SK-N-SH treated with all-trans-retinoic acid at 6 μM for 48 hours (cell line): ENCODE measurements at regions not wholly inside any gene's neighbourhood (a gene's known extent, or its start where the extent isn't known, plus 50 kb on each side); places are given as distances from the start of the nearest gene placed in this dataset.
"Not testable (repeated sequence)": the region's sequence is repeated elsewhere in the genome, so short reads cannot be mapped to it uniquely, and the experiment has no call there.

ENCODE experiments used
- ATAC-seq: fragments of 200-7000 bp; cut with Tn5 transposase; 3 replicates; pipeline ENCODE4 v1.9.1; 2020; ENCODE audit warnings: mild to moderate bottlenecking, moderate library complexity
- ARNTL ChIP-seq: fragments of 450-650 bp; formaldehyde crosslinking; IDR thresholded peaks from 2 replicates; pipeline ENCODE4 v1.5.0; 2020; ENCODE audit warnings: low read depth, mild to moderate bottlenecking, moderate library complexity, borderline replicate concordance
- BACH2 ChIP-seq: fragments of 250-450 bp; sonication (Bioruptor Pico); IDR thresholded peaks from 2 replicates; pipeline ENCODE4 v1.9.0; 2021; ENCODE audit warnings: mild to moderate bottlenecking, borderline replicate concordance
- CSDC2 ChIP-seq: fragments of 250-450 bp; sonication (Bioruptor Pico); IDR thresholded peaks from 2 replicates; pipeline ENCODE4 v1.5.0; 2020; ENCODE audit warnings: mild to moderate bottlenecking, moderate library complexity
- ESRRG ChIP-seq: fragments of 250-450 bp; sonication (Bioruptor Pico); IDR thresholded peaks from 2 replicates; pipeline ENCODE4 v1.6.1; 2021; ENCODE audit warnings: mild to moderate bottlenecking
- ISL1 ChIP-seq: fragments of 250-450 bp; sonication (Bioruptor Pico); IDR thresholded peaks from 2 replicates; pipeline ENCODE4 v2.1.2; 2022; ENCODE audit warnings: mild to moderate bottlenecking, moderate library complexity
- OSR1 ChIP-seq: fragments of 250-450 bp; sonication (Bioruptor Pico); IDR thresholded peaks from 2 replicates; pipeline ENCODE4 v1.8.0; 2022; ENCODE audit warnings: moderate library complexity, mild to moderate bottlenecking, inconsistent platforms
- PPARA ChIP-seq: fragments of 250-450 bp; sonication (Bioruptor Pico); IDR thresholded peaks from 2 replicates; pipeline ENCODE4 v1.5.0; 2020; ENCODE audit warnings: mild to moderate bottlenecking, borderline replicate concordance
- RARB ChIP-seq: fragments of 250-450 bp; sonication (Bioruptor Pico); IDR thresholded peaks from 2 replicates; pipeline ENCODE4 v1.8.0; 2021; ENCODE audit warnings: mild to moderate bottlenecking, moderate library complexity
- SNAI2 ChIP-seq: fragments of 250-450 bp; sonication (Bioruptor Pico); IDR thresholded peaks from 2 replicates; pipeline ENCODE4 v1.5.0; 2020; ENCODE audit warnings: mild to moderate bottlenecking, moderate library complexity
- TCF4 ChIP-seq: fragments of 250-450 bp; sonication (Bioruptor Pico); IDR thresholded peaks from 2 replicates; pipeline ENCODE4 v1.8.0; 2021; ENCODE audit warnings: mild to moderate bottlenecking, moderate library complexity, borderline replicate concordance
- TOX ChIP-seq: fragments of 250-450 bp; sonication (Bioruptor Pico); IDR thresholded peaks from 2 replicates; pipeline ENCODE4 v1.8.0; 2021; ENCODE audit warnings: mild to moderate bottlenecking, moderate library complexity, borderline replicate concordance
- ZC3H10 ChIP-seq: fragments of 250-450 bp; sonication (Bioruptor Pico); IDR thresholded peaks from 2 replicates; pipeline ENCODE4 v1.5.1; 2021; ENCODE audit warnings: mild to moderate bottlenecking, moderate library complexity
- ZFP3 ChIP-seq: fragments of 250-450 bp; sonication (Bioruptor Pico); IDR thresholded peaks from 2 replicates; pipeline ENCODE4 v1.5.0; 2020; ENCODE audit warnings: mild to moderate bottlenecking, moderate library complexity
- ZFP30 ChIP-seq: fragments of 450-650 bp; formaldehyde crosslinking; IDR thresholded peaks from 2 replicates; pipeline ENCODE4 v1.5.0; 2022; ENCODE audit warnings: mild to moderate bottlenecking, moderate library complexity
- ZNF565 ChIP-seq: fragments of 450-650 bp; formaldehyde crosslinking; conservative IDR thresholded peaks from 2 replicates; pipeline ENCODE4 v1.5.0; 2020; ENCODE audit warnings: low read depth, mild to moderate bottlenecking, moderate library complexity
- ZNF70 ChIP-seq: fragments of 450-650 bp; formaldehyde crosslinking; IDR thresholded peaks from 2 replicates; pipeline ENCODE4 v1.5.0; 2020; ENCODE audit warnings: mild to moderate bottlenecking, moderate library complexity
- ZNF8 ChIP-seq: fragments of 450-650 bp; formaldehyde crosslinking; IDR thresholded peaks from 2 replicates; pipeline ENCODE4 v1.5.0; 2020; ENCODE audit warnings: mild to moderate bottlenecking, moderate library complexity
- TF ChIP-seq, protein P1 (sequence below): fragments of 250-450 bp; sonication (Bioruptor Pico); IDR thresholded peaks from 2 replicates; pipeline ENCODE4 v1.8.0; 2020; ENCODE audit warnings: mild to moderate bottlenecking, moderate library complexity, borderline replicate concordance
- TF ChIP-seq, protein P2 (sequence below): fragments of 250-450 bp; sonication (Bioruptor Pico); IDR thresholded peaks from 2 replicates; pipeline ENCODE4 v1.8.0; 2021; ENCODE audit warnings: low read depth, mild to moderate bottlenecking, moderate library complexity, borderline replicate concordance
- TF ChIP-seq, protein P3 (sequence below): fragments of 250-450 bp; sonication (Bioruptor Pico); IDR thresholded peaks from 2 replicates; pipeline ENCODE4 v1.5.1; 2020; ENCODE audit warnings: low read depth, mild to moderate bottlenecking, moderate library complexity
- TF ChIP-seq, protein P4 (sequence below): fragments of 250-450 bp; sonication (Bioruptor Pico); IDR thresholded peaks from 2 replicates; pipeline ENCODE4 v1.5.1; 2021; ENCODE audit warnings: mild to moderate bottlenecking, moderate library complexity

DNA sequence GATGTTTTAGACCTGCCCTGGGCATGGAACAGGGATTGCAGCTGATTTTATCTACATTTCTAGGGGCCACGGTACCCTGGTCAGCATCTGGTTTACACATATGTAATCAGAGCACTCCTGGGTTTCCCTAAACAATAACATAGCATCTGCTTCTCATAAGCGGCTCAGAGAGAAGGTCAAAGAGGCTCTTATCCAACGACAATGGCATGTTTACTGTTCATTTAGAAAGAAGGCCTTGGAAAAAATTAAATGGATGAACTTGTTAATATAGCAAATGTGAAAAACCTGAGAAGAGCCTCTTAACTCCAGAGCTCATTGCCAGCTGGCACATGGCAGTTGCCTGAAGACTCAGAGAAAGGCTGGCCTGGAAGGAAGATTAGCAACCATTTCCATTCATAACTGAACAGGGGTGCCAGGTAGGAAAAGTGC is 202.8 kb upstream of the THUMPD2 start:
- peak; percentile 44; the same call in 1 of the 3 replicates for ATAC-seq
- peak; percentile 62; the same call in 1 of the 2 replicates for TF ChIP-seq TCF4 (CRISPR knock-in tag)
- 0 out of 2 replicates have a peak, but pooled peaks have one; percentile 4 for TF ChIP-seq ZNF70
- no peak for TF ChIP-seq PPARA

DNA sequence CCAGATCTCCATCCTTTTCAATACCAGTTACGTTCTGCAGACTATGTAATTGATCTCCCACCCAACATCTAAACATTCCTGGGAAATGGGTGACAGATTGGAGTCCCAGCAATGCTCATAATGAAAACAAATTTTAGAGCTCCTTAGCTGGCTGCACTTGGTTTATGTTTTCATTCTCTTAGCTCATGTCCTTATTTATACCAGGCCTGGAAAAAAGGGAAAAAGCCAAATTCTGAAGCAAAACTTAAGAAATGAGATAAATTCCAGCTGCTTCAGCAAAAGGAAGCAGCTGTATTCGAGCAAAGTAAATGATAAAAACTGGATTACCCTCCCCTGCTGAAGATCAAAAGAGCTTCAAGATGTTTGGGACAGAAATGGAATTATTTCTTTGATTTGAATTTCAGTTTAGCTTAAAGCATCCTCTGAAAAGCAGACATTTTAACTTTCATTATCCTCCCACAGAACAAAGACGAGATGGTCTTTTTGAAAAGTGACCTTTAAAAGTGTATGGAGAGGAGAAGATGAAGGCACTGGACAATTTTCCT is 196.5 kb upstream of the THUMPD2 start:
- TF ChIP-seq, protein P1, sequence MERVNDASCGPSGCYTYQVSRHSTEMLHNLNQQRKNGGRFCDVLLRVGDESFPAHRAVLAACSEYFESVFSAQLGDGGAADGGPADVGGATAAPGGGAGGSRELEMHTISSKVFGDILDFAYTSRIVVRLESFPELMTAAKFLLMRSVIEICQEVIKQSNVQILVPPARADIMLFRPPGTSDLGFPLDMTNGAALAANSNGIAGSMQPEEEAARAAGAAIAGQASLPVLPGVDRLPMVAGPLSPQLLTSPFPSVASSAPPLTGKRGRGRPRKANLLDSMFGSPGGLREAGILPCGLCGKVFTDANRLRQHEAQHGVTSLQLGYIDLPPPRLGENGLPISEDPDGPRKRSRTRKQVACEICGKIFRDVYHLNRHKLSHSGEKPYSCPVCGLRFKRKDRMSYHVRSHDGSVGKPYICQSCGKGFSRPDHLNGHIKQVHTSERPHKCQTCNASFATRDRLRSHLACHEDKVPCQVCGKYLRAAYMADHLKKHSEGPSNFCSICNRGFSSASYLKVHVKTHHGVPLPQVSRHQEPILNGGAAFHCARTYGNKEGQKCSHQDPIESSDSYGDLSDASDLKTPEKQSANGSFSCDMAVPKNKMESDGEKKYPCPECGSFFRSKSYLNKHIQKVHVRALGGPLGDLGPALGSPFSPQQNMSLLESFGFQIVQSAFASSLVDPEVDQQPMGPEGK (CRISPR knock-in tag): no peak
- TF ChIP-seq, protein P2, sequence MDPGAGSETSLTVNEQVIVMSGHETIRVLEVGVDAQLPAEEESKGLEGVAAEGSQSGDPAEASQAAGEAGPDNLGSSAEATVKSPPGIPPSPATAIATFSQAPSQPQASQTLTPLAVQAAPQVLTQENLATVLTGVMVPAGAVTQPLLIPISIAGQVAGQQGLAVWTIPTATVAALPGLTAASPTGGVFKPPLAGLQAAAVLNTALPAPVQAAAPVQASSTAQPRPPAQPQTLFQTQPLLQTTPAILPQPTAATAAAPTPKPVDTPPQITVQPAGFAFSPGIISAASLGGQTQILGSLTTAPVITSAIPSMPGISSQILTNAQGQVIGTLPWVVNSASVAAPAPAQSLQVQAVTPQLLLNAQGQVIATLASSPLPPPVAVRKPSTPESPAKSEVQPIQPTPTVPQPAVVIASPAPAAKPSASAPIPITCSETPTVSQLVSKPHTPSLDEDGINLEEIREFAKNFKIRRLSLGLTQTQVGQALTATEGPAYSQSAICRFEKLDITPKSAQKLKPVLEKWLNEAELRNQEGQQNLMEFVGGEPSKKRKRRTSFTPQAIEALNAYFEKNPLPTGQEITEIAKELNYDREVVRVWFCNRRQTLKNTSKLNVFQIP (CRISPR knock-in tag): no peak
- TF ChIP-seq OSR1 (CRISPR knock-in tag): no peak
- TF ChIP-seq ZFP3 (CRISPR knock-in tag): no peak
- TF ChIP-seq, protein P3, sequence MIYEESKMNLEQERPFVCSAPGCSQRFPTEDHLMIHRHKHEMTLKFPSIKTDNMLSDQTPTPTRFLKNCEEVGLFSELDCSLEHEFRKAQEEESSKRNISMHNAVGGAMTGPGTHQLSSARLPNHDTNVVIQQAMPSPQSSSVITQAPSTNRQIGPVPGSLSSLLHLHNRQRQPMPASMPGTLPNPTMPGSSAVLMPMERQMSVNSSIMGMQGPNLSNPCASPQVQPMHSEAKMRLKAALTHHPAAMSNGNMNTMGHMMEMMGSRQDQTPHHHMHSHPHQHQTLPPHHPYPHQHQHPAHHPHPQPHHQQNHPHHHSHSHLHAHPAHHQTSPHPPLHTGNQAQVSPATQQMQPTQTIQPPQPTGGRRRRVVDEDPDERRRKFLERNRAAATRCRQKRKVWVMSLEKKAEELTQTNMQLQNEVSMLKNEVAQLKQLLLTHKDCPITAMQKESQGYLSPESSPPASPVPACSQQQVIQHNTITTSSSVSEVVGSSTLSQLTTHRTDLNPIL: no peak
- TF ChIP-seq TCF4 (CRISPR knock-in tag): no peak
- no peak for TF ChIP-seq SNAI2 (CRISPR knock-in tag)
- TF ChIP-seq PPARA: no peak
- no peak for TF ChIP-seq BACH2 (CRISPR knock-in tag)
- no peak for TF ChIP-seq ZC3H10 (CRISPR knock-in tag)
- TF ChIP-seq ZNF8 (CRISPR knock-in tag): no peak
- TF ChIP-seq ESRRG (CRISPR knock-in tag): no peak
- TF ChIP-seq ZNF70: no peak
- no peak for ATAC-seq

DNA sequence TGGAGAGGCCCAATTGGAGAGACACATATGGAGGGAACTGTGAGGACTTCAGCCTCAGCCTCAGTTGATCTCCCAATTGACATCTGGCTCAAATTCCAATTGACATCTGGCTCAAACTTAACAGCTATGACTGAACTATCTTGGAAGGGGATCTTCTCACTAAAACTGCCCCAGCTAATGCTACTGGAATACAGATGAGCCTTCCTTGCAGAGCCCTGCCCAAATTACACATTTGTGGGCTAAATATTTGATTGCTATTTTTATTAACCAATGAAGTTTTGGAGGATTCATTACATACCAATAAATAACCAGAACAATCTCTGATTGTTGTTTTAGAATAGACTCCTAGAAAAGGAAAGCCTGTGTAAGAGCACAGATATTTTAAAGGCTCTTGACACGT is 189.0 kb upstream of the THUMPD2 start:
- ATAC-seq: no peak
- TF ChIP-seq ZNF565 (CRISPR knock-in tag) (0 out of 2 replicates have a peak, but pooled peaks have one; percentile 44), RARB (CRISPR knock-in tag) (no peak)

DNA sequence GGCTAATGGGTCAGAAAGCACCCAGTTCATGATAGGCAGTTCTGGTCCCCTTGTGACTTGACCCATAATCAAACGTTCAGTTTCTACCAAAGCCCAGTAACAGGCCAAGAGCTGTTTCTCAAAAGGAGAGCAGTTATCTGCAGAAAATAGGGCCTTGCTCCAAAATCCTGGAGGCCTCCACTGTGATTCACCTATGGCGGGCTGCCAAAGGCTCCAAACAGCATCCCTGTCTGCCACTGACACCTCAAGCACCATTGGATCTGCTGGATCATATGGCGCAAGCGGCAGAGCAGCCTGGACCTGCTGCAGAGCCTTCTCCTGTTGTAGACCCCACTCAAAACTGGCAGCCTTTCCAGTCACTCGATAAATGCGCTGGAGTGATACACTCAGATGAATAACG is 181.6 kb upstream of the THUMPD2 start:
- ATAC-seq: not testable (repeated sequence)

DNA sequence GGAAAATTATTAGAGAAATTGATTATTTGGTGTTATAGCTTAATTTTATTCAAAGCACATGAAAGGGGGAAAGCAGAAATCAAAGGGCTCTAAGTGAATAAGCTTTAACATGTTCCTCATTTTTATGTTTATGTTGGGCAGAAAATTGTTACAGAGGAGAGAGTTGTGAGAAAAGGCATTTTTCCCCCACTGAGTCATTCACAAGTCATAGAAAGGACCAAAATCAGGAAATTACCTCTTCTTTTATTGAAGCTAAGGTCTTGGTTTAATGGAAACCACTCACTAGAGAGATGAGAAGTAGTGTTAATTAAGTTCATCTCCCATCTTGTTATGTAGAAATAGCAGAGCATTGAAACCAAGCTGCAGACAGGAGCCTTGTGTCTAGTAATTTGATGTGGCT is 175.3 kb upstream of the THUMPD2 start:
- no peak for ATAC-seq
- TF ChIP-seq OSR1 (CRISPR knock-in tag) (no peak), ZC3H10 (CRISPR knock-in tag) (no peak), ZNF8 (CRISPR knock-in tag) (no peak), BACH2 (CRISPR knock-in tag) (no peak), ISL1 (no peak), ARNTL (CRISPR knock-in tag) (no peak), CSDC2 (CRISPR knock-in tag) (no peak), ZFP3 (CRISPR knock-in tag) (no peak), TCF4 (CRISPR knock-in tag) (no peak), ESRRG (CRISPR knock-in tag) (no peak), SNAI2 (CRISPR knock-in tag) (no peak), TOX (CRISPR knock-in tag) (no peak), ZNF70 (no peak), RARB (CRISPR knock-in tag) (no peak), ZFP30 (CRISPR knock-in tag) (no peak)
- TF ChIP-seq, protein P2 (CRISPR knock-in tag): no peak
- TF ChIP-seq, protein P3: no peak
- TF ChIP-seq, protein P4, sequence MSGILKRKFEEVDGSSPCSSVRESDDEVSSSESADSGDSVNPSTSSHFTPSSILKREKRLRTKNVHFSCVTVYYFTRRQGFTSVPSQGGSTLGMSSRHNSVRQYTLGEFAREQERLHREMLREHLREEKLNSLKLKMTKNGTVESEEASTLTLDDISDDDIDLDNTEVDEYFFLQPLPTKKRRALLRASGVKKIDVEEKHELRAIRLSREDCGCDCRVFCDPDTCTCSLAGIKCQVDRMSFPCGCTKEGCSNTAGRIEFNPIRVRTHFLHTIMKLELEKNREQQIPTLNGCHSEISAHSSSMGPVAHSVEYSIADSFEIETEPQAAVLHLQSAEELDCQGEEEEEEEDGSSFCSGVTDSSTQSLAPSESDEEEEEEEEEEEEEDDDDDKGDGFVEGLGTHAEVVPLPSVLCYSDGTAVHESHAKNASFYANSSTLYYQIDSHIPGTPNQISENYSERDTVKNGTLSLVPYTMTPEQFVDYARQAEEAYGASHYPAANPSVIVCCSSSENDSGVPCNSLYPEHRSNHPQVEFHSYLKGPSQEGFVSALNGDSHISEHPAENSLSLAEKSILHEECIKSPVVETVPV: no peak
